HFF-Myc (cell line): ENCODE measurements at regions not wholly inside any gene's neighbourhood (a gene's known extent, or its start where the extent isn't known, plus 50 kb on each side); places are given as distances from the start of the nearest gene placed in this dataset.

Source experiments
- DNase-seq: peaks from one replicate; pipeline ENCODE4 v3.0.0-alpha.2; 2011; ENCODE audit warnings: low read depth; ENCODE audit errors: extremely low read depth
- H3K4me3 ChIP-seq: replicated peaks from 2 replicates; pipeline ENCODE4 v1.5.1; 2011; ENCODE audit warnings: low read depth, mild to moderate bottlenecking, control low read depth, low read length
- CTCF ChIP-seq: IDR thresholded peaks from 2 replicates; pipeline ENCODE4 v1.5.1; 2012; ENCODE audit warnings: mild to moderate bottlenecking, low read depth, low read length, control low read depth; ENCODE audit errors: missing control alignments

- TF ChIP-seq CTCF: no peak
- DNase-seq: no peak
- no peak overlapping the region for H3K4me3 ChIP-seq
Measured at GRCh38 chr21:22892740-22893139, 1894.5 kb downstream of the NCAM2 start.

DNA sequence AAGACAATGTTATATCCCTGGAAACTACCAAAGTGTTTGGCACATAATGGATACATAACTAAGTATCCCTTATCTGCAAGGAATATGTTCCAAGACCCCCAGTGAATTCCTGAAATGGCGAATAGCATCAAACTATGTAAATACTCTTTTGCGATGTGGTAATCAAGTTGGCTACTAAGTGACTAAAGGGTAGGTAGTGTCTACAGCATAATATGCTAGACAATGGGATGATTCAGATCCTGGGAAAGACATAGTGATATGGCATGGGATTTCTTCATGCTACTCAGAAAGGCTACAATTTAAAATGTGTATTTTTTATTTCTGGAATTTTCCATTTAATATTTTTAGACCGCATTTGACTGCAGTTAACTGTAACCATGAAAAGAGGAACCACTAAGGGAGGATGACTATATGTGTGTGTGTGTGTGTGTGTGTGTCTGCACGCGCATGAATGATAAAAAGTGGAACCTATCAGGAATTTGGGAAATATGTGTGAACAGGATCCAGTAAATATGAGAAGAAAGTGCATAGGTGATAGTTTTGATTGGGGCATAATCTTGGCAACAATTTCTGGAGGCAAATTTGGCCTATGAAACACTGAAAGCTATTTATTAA is 1899.9 kb downstream of the NCAM2 start:
- TF ChIP-seq CTCF: no peak
- H3K4me3 ChIP-seq: no peak overlapping the region
- DNase-seq: no peak

DNA sequence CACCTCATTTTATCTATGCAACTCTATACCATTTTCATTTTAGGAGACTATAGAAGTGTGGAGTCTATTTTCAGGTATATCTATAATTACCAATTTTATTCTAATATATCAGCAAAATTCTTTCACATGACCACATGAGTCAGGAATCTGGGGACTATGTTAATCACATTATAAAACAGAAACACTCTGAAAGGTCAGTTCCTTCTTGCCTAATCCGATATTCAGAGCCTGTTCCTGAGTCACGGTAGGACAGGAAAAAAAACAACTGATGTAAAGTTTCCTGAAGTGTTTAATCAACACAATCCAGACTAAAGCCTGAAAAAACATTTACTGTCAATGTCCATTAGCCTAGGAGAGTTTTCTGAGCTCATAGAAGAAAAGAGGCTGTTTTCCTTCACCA is 1902.3 kb downstream of the NCAM2 start:
- H3K4me3 ChIP-seq: no peak overlapping the region
- no peak for DNase-seq
- TF ChIP-seq CTCF: no peak

DNA sequence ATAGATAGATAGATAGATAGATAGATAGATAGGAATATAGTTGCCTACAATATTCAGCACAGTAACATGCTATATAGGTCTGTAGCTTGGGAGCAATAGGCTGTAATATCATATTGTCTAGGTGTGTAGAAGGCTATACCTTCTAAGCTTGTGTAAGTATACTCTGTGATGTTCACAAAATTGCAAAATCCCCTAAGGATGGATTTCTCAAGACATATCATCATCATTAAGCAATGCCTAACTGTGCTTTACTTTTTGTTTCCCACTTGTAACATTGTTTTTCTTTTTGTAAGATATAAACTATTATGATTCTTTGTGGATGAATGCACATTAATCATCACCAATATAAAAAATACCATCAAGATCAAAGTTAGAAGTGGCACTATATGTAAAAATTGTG is 1905.6 kb downstream of the NCAM2 start:
- no peak for TF ChIP-seq CTCF
- H3K4me3 ChIP-seq: no peak overlapping the region

DNA sequence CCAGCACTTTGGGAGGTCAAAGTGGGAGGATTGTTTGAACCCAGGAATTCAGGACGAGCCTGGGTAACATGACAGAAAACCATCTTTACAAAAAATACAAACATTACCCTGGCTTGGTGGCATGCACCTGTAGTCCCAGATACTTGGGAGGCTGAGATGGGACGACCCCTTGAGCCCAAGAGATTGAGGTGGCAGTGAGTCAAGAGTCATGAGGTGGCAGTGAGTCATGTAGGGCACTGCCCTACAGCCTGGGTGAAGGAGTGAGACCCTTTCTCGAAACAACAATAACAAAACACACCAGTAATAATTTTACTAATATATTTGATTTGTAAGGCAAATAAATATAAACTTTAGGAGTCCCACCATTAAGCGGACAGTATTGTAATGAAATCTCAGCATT is 1906.2 kb downstream of the NCAM2 start:
- DNase-seq: no peak
- no peak overlapping the region for H3K4me3 ChIP-seq
- TF ChIP-seq CTCF: no peak

More for the DNA sequence above, 1905.6 kb downstream of the NCAM2 start:
- no peak for DNase-seq

DNA sequence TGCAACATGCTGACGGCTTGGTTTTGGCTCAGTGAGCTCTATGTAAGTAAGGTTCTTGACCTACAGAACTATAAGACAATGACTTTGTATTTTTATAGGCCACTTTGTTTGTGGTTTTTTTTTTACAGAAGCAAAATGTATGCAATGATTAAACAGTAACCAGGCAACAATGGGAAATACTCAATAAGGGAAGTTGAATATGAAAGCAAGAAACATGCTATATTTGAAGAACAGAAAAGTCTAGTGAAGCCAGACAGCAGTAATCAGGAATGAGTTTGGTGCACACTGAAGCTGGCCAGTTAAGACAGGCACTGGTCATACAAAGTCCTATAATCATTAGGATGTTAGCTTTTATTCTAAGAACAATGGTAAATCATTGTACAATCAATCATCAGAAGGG is 1926.8 kb downstream of the NCAM2 start:
- no peak for DNase-seq
- TF ChIP-seq CTCF: no peak
- H3K4me3 ChIP-seq: no peak overlapping the region

DNA sequence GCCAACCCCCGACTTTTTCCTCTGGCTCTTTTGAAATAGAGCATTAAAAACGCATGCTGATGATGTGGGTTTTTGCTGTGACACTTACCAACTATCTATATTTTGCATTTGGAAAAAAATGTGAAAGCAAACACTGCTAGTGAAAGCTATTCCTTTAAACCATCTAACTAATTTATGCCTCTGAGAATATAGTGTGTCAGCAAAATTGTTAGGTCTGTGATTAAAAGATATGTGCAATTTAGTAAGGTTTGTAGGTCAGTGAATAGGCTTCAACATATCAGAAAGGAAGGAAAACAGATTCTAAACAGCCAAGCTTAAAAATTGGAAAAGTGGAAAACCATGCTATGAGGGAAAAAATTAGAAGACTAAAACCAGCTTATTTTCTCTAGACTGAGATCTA is 1929.3 kb downstream of the NCAM2 start:
- TF ChIP-seq CTCF: no peak
- no peak for DNase-seq
- H3K4me3 ChIP-seq: no peak overlapping the region
